ENCODE measurements at regions not wholly inside any gene's neighbourhood (a gene's known extent, or its start where the extent isn't known, plus 50 kb on each side); places are given as distances from the start of the nearest gene placed in this dataset.
"Not testable (repeated sequence)": the region's sequence is repeated elsewhere in the genome, so short reads cannot be mapped to it uniquely, and the experiment has no call there.

DNA sequence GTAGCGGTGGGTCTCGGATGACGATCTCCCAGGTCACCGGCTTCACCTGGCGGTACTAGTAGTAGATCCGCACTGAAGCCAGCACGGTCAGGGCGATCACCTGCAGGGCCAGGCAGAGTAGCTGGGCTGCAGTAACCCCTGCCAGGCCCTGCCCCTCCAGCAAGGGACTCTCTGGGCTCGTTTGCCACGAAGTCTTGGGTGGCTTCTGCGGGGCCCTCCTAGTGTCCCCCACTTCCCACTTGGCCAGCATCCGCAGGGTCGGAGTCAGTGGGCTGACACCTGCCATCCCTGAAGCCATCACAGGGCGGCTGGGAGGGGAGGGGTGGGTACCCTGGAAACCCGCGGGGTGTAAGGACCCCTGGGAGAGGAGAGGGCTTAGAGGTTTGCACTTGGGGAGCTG lies 214.0 kb downstream of the OR4C45 start:
- Histone ChIP-seq H3K4me3 (ENCODE audit: insufficient read length, low read depth) (no peak overlapping the region), H3K36me3 (ENCODE audit: insufficient read depth, insufficient read length, low read length) (no peaks in the 10 kb centered on the region), H3K9me3 (ENCODE audit: insufficient read depth, low read length) (no peaks in the 10 kb centered on the region), H3K27me3 (ENCODE audit: insufficient read depth, insufficient read length) (no peaks in the 10 kb centered on the region), H3K4me1 (ENCODE audit: insufficient read depth, insufficient read length) (no peaks in the 10 kb centered on the region), H3K9ac (ENCODE audit: insufficient read length, low read depth) (no peak overlapping the region)
- TF ChIP-seq SUZ12 (IDR thresholded peaks at IDR 0.05; ENCODE audit: extremely low read depth, insufficient read depth, insufficient read length) (no peak), ZNF274 (IDR thresholded peaks at IDR 0.05; ENCODE audit: low read depth, low read length) (no peak), YY1 (IDR thresholded peaks at IDR 0.05; ENCODE audit: insufficient read depth, insufficient read length) (no peak)
- no peak for DNase-seq (ENCODE audit: low read depth, low spot score)

DNA sequence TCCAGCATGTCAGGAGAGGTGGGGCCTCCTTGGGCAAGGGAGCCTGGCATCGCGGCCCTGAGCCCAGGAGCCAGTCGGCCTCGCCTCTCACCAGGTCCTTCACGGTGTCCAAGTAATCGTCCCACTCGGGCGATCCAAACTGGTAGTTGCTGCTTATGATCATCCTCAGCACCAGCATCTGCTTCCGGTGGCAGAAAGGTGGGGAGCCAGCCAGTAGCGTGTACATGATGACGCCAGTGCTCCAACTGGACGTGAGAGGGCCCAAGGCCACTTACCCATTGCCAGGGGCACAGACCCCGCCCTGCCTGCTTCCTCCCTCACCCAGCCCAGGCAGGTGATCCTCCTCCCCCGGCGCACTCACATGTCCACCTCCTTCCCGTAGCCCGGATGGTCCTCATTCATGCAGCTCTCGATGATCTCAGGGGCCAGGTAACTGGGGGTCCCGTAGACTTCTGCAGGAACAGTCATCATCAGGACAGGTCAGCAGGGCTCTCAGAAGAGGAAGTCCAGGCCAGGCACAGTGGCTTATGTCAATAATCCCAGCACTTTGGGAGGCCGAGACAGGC lies 214.7 kb downstream of the OR4C45 start:
- Histone ChIP-seq H3K9ac (ENCODE audit: insufficient read length, low read depth) (no peak overlapping the region), H3K9me3 (ENCODE audit: insufficient read depth, low read length) (no peaks in the 10 kb centered on the region), H3K27me3 (ENCODE audit: insufficient read depth, insufficient read length) (no peaks in the 10 kb centered on the region), H3K4me3 (ENCODE audit: insufficient read length, low read depth) (no peak overlapping the region), H3K36me3 (ENCODE audit: insufficient read depth, insufficient read length, low read length) (no peaks in the 10 kb centered on the region), H3K4me1 (ENCODE audit: insufficient read depth, insufficient read length) (no peaks in the 10 kb centered on the region)
- TF ChIP-seq ZNF274 (IDR thresholded peaks at IDR 0.05; ENCODE audit: low read depth, low read length) (no peak), YY1 (IDR thresholded peaks at IDR 0.05; ENCODE audit: insufficient read depth, insufficient read length) (no peak), SUZ12 (IDR thresholded peaks at IDR 0.05; ENCODE audit: extremely low read depth, insufficient read depth, insufficient read length) (no peak)
- no peak for DNase-seq (ENCODE audit: low read depth, low spot score)

DNA sequence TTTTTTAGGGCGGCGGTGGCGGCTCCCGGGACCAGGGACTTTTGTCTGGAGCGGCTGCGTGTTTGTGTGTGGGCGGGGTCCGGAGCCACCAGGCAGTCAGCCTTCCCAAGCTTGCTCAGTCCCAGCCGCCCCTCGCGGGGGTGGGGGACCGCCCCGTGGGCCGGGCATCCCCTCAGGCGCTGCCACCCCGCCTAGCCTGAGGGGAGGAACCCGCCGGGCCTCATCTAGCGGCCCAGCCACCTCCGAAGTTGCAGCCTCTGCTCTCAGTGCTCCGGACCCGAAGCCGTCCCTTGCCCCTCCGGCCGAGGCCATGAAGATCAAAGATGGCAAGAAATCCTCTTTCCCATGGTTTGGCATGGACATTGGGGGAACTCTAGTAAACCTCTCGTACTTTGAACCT lies 235.2 kb downstream of the OR4C45 start:
- H3K9me3 ChIP-seq (ENCODE audit: insufficient read depth, low read length): no peaks in the 10 kb centered on the region
- no peak overlapping the region for H3K4me3 ChIP-seq (ENCODE audit: insufficient read length, low read depth)
- H3K27me3 ChIP-seq (ENCODE audit: insufficient read depth, insufficient read length): no peaks in the 10 kb centered on the region
- TF ChIP-seq ZNF274 (IDR thresholded peaks at IDR 0.05; ENCODE audit: low read depth, low read length) (no peak), SUZ12 (IDR thresholded peaks at IDR 0.05; ENCODE audit: extremely low read depth, insufficient read depth, insufficient read length) (no peak), YY1 (IDR thresholded peaks at IDR 0.05; ENCODE audit: insufficient read depth, insufficient read length) (no peak)
- peaks cover 8% of the 10 kb centered on the region for H3K36me3 ChIP-seq (ENCODE audit: insufficient read depth, insufficient read length, low read length)
- H3K9ac ChIP-seq (ENCODE audit: insufficient read length, low read depth): no peak overlapping the region
- no peaks in the 10 kb centered on the region for H3K4me1 ChIP-seq (ENCODE audit: insufficient read depth, insufficient read length)
- no peak for DNase-seq (ENCODE audit: low read depth, low spot score)

DNA sequence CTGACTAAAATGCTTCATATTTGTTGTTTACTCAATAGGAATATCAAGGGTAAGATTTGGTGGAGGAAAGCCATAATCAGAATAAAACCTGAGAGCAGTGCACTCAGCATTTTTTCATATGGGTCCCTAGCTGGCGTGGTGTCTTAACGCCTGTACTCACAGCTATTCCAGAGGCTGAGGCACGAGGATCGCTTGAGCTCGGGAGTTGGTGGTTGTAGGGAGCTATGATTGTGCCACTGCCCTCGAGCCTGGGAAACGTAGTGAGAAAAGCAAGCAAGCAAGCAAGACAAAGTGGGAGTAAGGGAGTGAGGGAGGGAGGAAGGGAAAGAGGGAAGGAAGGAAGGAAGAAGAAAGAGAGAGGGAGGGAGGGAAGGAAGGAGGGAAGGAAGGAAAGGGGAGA lies 242.5 kb downstream of the OR4C45 start:
- no peaks in the 10 kb centered on the region for H3K4me1 ChIP-seq (ENCODE audit: insufficient read depth, insufficient read length)
- no peaks in the 10 kb centered on the region for H3K27me3 ChIP-seq (ENCODE audit: insufficient read depth, insufficient read length)
- H3K36me3 ChIP-seq (ENCODE audit: insufficient read depth, insufficient read length, low read length): peaks cover 24% of the 10 kb centered on the region
- H3K4me3 ChIP-seq (ENCODE audit: insufficient read length, low read depth): no peak overlapping the region
- no peak overlapping the region for H3K9ac ChIP-seq (ENCODE audit: insufficient read length, low read depth)
- TF ChIP-seq SUZ12 (IDR thresholded peaks at IDR 0.05; ENCODE audit: extremely low read depth, insufficient read depth, insufficient read length): no peak
- no peak for TF ChIP-seq ZNF274 (IDR thresholded peaks at IDR 0.05; ENCODE audit: low read depth, low read length)
- no peak for TF ChIP-seq YY1 (IDR thresholded peaks at IDR 0.05; ENCODE audit: insufficient read depth, insufficient read length)
- no peak for DNase-seq (ENCODE audit: low read depth, low spot score)
- H3K9me3 ChIP-seq (ENCODE audit: insufficient read depth, low read length): no peaks in the 10 kb centered on the region

DNA sequence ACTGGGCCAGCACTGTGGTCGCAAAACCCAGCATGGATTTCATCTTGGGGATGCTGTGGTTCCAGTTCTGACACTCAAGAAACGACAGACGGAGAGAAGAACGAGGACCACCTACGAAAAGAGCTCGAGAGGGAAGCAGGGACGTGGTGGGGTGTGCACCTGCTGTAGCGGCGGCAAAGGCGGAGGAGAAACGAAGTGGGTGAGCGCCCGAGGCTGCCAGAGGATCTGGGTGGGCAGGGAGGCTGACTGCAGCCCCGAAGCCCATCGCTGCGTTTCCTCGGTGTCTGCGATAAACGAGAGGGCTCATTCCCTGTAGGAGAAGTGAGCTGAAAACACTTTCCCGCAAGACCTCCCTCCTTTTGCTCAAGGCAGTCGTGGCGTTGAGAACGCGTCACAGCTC lies 246.1 kb downstream of the OR4C45 start:
- Histone ChIP-seq H3K4me1 (ENCODE audit: insufficient read depth, insufficient read length) (no peaks in the 10 kb centered on the region), H3K9me3 (ENCODE audit: insufficient read depth, low read length) (no peaks in the 10 kb centered on the region), H3K9ac (ENCODE audit: insufficient read length, low read depth) (no peak overlapping the region), H3K4me3 (ENCODE audit: insufficient read length, low read depth) (no peak overlapping the region), H3K27me3 (ENCODE audit: insufficient read depth, insufficient read length) (no peaks in the 10 kb centered on the region), H3K36me3 (ENCODE audit: insufficient read depth, insufficient read length, low read length) (peaks cover 38% of the 10 kb centered on the region)
- TF ChIP-seq ZNF274 (IDR thresholded peaks at IDR 0.05; ENCODE audit: low read depth, low read length) (no peak), YY1 (IDR thresholded peaks at IDR 0.05; ENCODE audit: insufficient read depth, insufficient read length) (no peak), SUZ12 (IDR thresholded peaks at IDR 0.05; ENCODE audit: extremely low read depth, insufficient read depth, insufficient read length) (no peak)
- no peak for DNase-seq (ENCODE audit: low read depth, low spot score)

DNA sequence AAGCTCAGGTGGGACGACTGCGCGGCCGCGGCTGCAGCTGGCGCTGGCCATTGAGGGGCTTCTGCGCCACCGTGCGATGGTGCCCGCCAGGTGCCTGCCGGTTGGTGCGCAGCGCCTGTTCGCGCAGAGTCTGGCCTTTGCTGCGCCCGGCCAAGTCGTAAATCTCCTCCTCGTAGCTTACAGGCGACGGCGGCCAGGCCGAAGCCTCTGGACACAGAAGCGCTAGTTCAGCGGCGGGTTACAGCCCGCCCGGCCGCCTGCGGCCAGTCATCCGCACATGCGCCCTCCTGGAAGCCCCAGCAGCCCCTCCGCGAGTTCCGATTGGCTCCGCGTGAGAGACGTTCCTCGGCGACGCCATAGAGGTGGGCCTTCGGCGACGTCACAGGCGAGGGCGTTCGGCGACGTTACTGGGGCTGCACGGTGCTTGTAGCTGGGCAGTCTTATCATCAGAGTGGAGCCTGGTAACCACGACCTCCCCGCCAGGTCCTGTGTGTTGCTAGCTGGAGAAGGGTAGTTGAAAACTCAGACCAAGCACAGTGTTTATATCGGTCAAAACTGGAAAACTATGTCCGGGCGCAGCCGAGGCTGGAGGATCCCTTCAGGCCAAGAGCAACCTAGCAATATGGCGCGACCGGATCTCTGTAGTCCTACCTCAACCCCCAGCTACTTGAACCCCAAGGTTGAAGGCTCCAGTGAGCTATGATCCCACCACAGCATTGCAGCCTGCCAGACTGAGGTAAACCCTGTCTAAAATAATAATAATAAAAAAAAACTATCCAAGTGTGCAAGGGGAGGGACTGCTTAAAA lies 265.7 kb downstream of the OR4C45 start:
- H3K9ac ChIP-seq (ENCODE audit: insufficient read length, low read depth): peak overlapping the region; percentile 98
- peaks cover 62% of the 10 kb centered on the region for H3K36me3 ChIP-seq (ENCODE audit: insufficient read depth, insufficient read length, low read length)
- H3K4me1 ChIP-seq (ENCODE audit: insufficient read depth, insufficient read length): no peaks in the 10 kb centered on the region
- H3K4me3 ChIP-seq (ENCODE audit: insufficient read length, low read depth): peak overlapping the region; percentile 91
- DNase-seq (ENCODE audit: low read depth, low spot score): peak; percentile 90
- H3K27me3 ChIP-seq (ENCODE audit: insufficient read depth, insufficient read length): no peaks in the 10 kb centered on the region
- TF ChIP-seq ZNF274 (IDR thresholded peaks at IDR 0.05; ENCODE audit: low read depth, low read length) (no peak), SUZ12 (IDR thresholded peaks at IDR 0.05; ENCODE audit: extremely low read depth, insufficient read depth, insufficient read length) (no peak), YY1 (IDR thresholded peaks at IDR 0.05; ENCODE audit: insufficient read depth, insufficient read length) (no peak)
- no peaks in the 10 kb centered on the region for H3K9me3 ChIP-seq (ENCODE audit: insufficient read depth, low read length)

DNA sequence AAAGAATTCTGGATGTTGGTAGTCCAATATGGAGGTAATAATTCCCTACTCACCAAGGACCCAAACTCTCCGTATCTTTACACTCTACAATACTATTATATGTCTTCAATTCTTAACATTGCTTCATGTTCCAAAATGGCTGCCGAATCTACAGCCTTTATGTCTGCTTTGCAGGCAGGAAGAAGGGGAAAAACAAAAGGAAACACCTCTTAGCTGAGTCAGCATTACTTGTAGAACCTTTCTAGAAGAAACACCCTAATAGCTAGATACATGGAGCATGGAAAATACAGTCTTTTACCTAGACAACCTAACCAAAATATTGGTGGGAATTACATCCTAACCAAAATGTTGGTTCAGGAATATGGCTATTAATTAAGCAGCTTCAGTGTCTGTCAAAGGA lies 298.0 kb downstream of the OR4C45 start:
- H3K27me3 ChIP-seq (ENCODE audit: insufficient read depth, insufficient read length); H3K4me3 ChIP-seq (ENCODE audit: insufficient read length, low read depth); DNase-seq (ENCODE audit: low read depth, low spot score); H3K9ac ChIP-seq (ENCODE audit: insufficient read length, low read depth); H3K4me1 ChIP-seq (ENCODE audit: insufficient read depth, insufficient read length): not testable (repeated sequence)
- Histone ChIP-seq H3K9me3 (ENCODE audit: insufficient read depth, low read length) (peaks cover 16% of the 10 kb centered on the region), H3K36me3 (ENCODE audit: insufficient read depth, insufficient read length, low read length) (peaks cover 31% of the 10 kb centered on the region)

Data from NT2/D1 (cell line).